ENCODE measurements at regions not wholly inside any gene's neighbourhood (a gene's known extent, or its start where the extent isn't known, plus 50 kb on each side); places are given as distances from the start of the nearest gene placed in this dataset.
"Not testable (repeated sequence)": the region's sequence is repeated elsewhere in the genome, so short reads cannot be mapped to it uniquely, and the experiment has no call there.

- DNase-seq (ENCODE audit: low read depth in 2 of 2): no peak
Observed at GRCh38 chr18:56488739-56489138, 149.7 kb downstream of the TXNL1 start.

- DNase-seq (ENCODE audit: low read depth in 2 of 2): no peak
Observed at GRCh38 chr18:56487801-56488200, 150.6 kb downstream of the TXNL1 start.

- no peak for DNase-seq (ENCODE audit: low read depth in 2 of 2)
Observed at GRCh38 chr18:56483386-56483785, 155.0 kb downstream of the TXNL1 start.

- DNase-seq (ENCODE audit: low read depth in 2 of 2): not testable (repeated sequence)
Observed at GRCh38 chr18:56482813-56483212, 155.6 kb downstream of the TXNL1 start.

GRCh38 chr18:56481751-56482150, 156.6 kb downstream of the TXNL1 start:
- no peak for DNase-seq (ENCODE audit: low read depth in 2 of 2)

- DNase-seq (ENCODE audit: low read depth in 2 of 2): no peak
Observed at GRCh38 chr18:56479841-56480240, 158.6 kb downstream of the TXNL1 start.

- DNase-seq (ENCODE audit: low read depth in 2 of 2): no peak
Observed at GRCh38 chr18:56475250-56475649, 163.1 kb downstream of the TXNL1 start.

- no peak for DNase-seq (ENCODE audit: low read depth in 2 of 2)
Observed at GRCh38 chr18:56473400-56474024, 164.9 kb downstream of the TXNL1 start.

GRCh38 chr18:56470406-56471351, 167.7 kb downstream of the TXNL1 start:
- no peak for DNase-seq (ENCODE audit: low read depth in 2 of 2)

- DNase-seq (ENCODE audit: low read depth in 2 of 2): no peak
Observed at GRCh38 chr18:56469582-56469981, 168.8 kb downstream of the TXNL1 start.

- no peak for DNase-seq (ENCODE audit: low read depth in 2 of 2)
Observed at GRCh38 chr18:56468396-56468795, 170.0 kb downstream of the TXNL1 start.

GRCh38 chr18:56462276-56462675, 176.1 kb downstream of the TXNL1 start:
- no peak for DNase-seq (ENCODE audit: low read depth in 2 of 2)

- no peak for DNase-seq (ENCODE audit: low read depth in 2 of 2)
Observed at GRCh38 chr18:56461151-56461550, 177.2 kb downstream of the TXNL1 start.

GRCh38 chr18:56460581-56460980, 177.8 kb downstream of the TXNL1 start:
- DNase-seq (ENCODE audit: low read depth in 2 of 2): no peak

GRCh38 chr18:56458770-56459712, 179.4 kb downstream of the TXNL1 start:
- no peak for DNase-seq (ENCODE audit: low read depth in 2 of 2)

GRCh38 chr18:56455874-56456273, 182.5 kb downstream of the TXNL1 start:
- no peak for DNase-seq (ENCODE audit: low read depth in 2 of 2)

GRCh38 chr18:56455141-56455540, 183.3 kb downstream of the TXNL1 start:
- no peak for DNase-seq (ENCODE audit: low read depth in 2 of 2)

- no peak for DNase-seq (ENCODE audit: low read depth in 2 of 2)
Observed at GRCh38 chr18:56453631-56454030, 184.8 kb downstream of the TXNL1 start.

GRCh38 chr18:56451188-56451587, 187.2 kb downstream of the TXNL1 start:
- DNase-seq (ENCODE audit: low read depth in 2 of 2): no peak

GRCh38 chr18:56448751-56449150, 189.6 kb downstream of the TXNL1 start:
- no peak for DNase-seq (ENCODE audit: low read depth in 2 of 2)

GRCh38 chr18:56445422-56445821, 193.0 kb downstream of the TXNL1 start:
- DNase-seq (ENCODE audit: low read depth in 2 of 2): no peak

GRCh38 chr18:56444201-56444600, 194.2 kb downstream of the TXNL1 start:
- DNase-seq (ENCODE audit: low read depth in 2 of 2): no peak

Measured in stimulated activated CD8-positive, alpha-beta memory T cell treated with anti-CD3 and anti-CD28 coated beads, Interleukin-15, amount 100 ng/mL, for 48 hours (primary cell).